HCT116 (cell line): ENCODE measurements at regions not wholly inside any gene's neighbourhood (a gene's known extent, or its start where the extent isn't known, plus 50 kb on each side); places are given as distances from the start of the nearest gene placed in this dataset.

Source experiments
- CTCF ChIP-seq, 3 experiments: fragments of 200-600 bp in 1 of 3; sonication (generic) in 1 of 3; IDR thresholded peaks in 2 of 3; conservative IDR thresholded peaks in 1 of 3; 2 replicates each; pipeline ENCODE4 v1.5.1; 2012 to 2017; ENCODE audit warnings: low read depth in 2 of 3, low read length in 2 of 3, antibody characterized with exemption in 1 of 3, borderline replicate concordance in 1 of 3, control low read depth in 1 of 3, mild to moderate bottlenecking in 1 of 3, mixed read lengths in 1 of 3, mixed run types in 1 of 3, moderate library complexity in 1 of 3; ENCODE audit not compliant: insufficient read depth in 1 of 3
- EZH2 ChIP-seq: fragments of 200-600 bp; sonication (generic); IDR thresholded peaks from 2 replicates; pipeline ENCODE4 v1.6.1; 2017; ENCODE audit warnings: antibody characterized with exemption, mixed run types
- JUND ChIP-seq: IDR thresholded peaks from 2 replicates; pipeline ENCODE4 v1.6.1; 2012
- SP1 ChIP-seq: IDR thresholded peaks from 2 replicates; pipeline ENCODE4 v1.6.1; 2012; ENCODE audit warnings: low read depth
- TF ChIP-seq, protein P1 (sequence below): IDR thresholded peaks from 2 replicates; pipeline ENCODE4 v1.6.1; 2012; ENCODE audit warnings: low read depth

- TF ChIP-seq CTCF (IDR thresholded peaks at IDR 0.05 in 2 of 3, conservative IDR thresholded peaks at IDR 0.05 in 1 of 3; ENCODE audit: borderline replicate concordance in 1 of 3, insufficient read depth in 1 of 3, low read depth in 2 of 3, low read length in 2 of 3), result no peak
- TF ChIP-seq, protein P1, sequence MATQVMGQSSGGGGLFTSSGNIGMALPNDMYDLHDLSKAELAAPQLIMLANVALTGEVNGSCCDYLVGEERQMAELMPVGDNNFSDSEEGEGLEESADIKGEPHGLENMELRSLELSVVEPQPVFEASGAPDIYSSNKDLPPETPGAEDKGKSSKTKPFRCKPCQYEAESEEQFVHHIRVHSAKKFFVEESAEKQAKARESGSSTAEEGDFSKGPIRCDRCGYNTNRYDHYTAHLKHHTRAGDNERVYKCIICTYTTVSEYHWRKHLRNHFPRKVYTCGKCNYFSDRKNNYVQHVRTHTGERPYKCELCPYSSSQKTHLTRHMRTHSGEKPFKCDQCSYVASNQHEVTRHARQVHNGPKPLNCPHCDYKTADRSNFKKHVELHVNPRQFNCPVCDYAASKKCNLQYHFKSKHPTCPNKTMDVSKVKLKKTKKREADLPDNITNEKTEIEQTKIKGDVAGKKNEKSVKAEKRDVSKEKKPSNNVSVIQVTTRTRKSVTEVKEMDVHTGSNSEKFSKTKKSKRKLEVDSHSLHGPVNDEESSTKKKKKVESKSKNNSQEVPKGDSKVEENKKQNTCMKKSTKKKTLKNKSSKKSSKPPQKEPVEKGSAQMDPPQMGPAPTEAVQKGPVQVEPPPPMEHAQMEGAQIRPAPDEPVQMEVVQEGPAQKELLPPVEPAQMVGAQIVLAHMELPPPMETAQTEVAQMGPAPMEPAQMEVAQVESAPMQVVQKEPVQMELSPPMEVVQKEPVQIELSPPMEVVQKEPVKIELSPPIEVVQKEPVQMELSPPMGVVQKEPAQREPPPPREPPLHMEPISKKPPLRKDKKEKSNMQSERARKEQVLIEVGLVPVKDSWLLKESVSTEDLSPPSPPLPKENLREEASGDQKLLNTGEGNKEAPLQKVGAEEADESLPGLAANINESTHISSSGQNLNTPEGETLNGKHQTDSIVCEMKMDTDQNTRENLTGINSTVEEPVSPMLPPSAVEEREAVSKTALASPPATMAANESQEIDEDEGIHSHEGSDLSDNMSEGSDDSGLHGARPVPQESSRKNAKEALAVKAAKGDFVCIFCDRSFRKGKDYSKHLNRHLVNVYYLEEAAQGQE, result no peak
- TF ChIP-seq JUND, result no peak
- no peak for TF ChIP-seq SP1
- no peak for TF ChIP-seq EZH2
Measured at GRCh38 chr16:77509051-77509450, 74.2 kb upstream of the ADAMTS18 start.
